WERI-Rb-1 (cell line): ENCODE measurements at regions not wholly inside any gene's neighbourhood (a gene's known extent, or its start where the extent isn't known, plus 50 kb on each side); places are given as distances from the start of the nearest gene placed in this dataset.

Experiments used
- DNase-seq: peaks from one replicate; pipeline ENCODE4 v3.0.0-alpha.2; 2020
- H3K27ac ChIP-seq: fragments of 250-450 bp; sonication (Bioruptor Pico); 2 replicates; pipeline ENCODE4 v1.5.1; 2020; ENCODE audit warnings: mild to moderate bottlenecking, moderate library complexity
- H3K27me3 ChIP-seq: fragments of 250-450 bp; sonication (Bioruptor Pico); 2 replicates; pipeline ENCODE4 v1.5.1; 2021; ENCODE audit warnings: mild to moderate bottlenecking, low read depth, moderate library complexity; ENCODE audit not compliant: insufficient read depth, severe bottlenecking
- H3K36me3 ChIP-seq: fragments of 250-450 bp; sonication (Bioruptor Pico); 2 replicates; pipeline ENCODE4 v1.5.1; 2020; ENCODE audit warnings: mild to moderate bottlenecking, moderate library complexity
- H3K4me3 ChIP-seq: 2 replicates; pipeline ENCODE4 v1.5.1; 2011; ENCODE audit warnings: low read depth, mild to moderate bottlenecking, control low read depth, low read length
- H3K9me3 ChIP-seq: fragments of 250-450 bp; sonication (Bioruptor Pico); 2 replicates; pipeline ENCODE4 v1.5.1; 2021; ENCODE audit warnings: mild to moderate bottlenecking, moderate library complexity; ENCODE audit not compliant: severe bottlenecking
- TF ChIP-seq, protein P1 (sequence below): IDR thresholded peaks from 2 replicates; pipeline ENCODE4 v1.5.1; 2011; ENCODE audit warnings: low read depth, mild to moderate bottlenecking, control low read depth, inconsistent platforms, low read length

GRCh38 chr13:96900986-96901385 is 93.3 kb downstream of the OXGR1 start:
- H3K9me3 ChIP-seq: no peaks in the 10 kb centered on the region
- H3K4me3 ChIP-seq: no peak overlapping the region
- no peaks in the 10 kb centered on the region for H3K36me3 ChIP-seq
- DNase-seq: no peak
- H3K27me3 ChIP-seq: peaks cover 88% of the 10 kb centered on the region
- no peak overlapping the region for H3K27ac ChIP-seq
- TF ChIP-seq, protein P1, sequence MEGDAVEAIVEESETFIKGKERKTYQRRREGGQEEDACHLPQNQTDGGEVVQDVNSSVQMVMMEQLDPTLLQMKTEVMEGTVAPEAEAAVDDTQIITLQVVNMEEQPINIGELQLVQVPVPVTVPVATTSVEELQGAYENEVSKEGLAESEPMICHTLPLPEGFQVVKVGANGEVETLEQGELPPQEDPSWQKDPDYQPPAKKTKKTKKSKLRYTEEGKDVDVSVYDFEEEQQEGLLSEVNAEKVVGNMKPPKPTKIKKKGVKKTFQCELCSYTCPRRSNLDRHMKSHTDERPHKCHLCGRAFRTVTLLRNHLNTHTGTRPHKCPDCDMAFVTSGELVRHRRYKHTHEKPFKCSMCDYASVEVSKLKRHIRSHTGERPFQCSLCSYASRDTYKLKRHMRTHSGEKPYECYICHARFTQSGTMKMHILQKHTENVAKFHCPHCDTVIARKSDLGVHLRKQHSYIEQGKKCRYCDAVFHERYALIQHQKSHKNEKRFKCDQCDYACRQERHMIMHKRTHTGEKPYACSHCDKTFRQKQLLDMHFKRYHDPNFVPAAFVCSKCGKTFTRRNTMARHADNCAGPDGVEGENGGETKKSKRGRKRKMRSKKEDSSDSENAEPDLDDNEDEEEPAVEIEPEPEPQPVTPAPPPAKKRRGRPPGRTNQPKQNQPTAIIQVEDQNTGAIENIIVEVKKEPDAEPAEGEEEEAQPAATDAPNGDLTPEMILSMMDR: no peak

DNA sequence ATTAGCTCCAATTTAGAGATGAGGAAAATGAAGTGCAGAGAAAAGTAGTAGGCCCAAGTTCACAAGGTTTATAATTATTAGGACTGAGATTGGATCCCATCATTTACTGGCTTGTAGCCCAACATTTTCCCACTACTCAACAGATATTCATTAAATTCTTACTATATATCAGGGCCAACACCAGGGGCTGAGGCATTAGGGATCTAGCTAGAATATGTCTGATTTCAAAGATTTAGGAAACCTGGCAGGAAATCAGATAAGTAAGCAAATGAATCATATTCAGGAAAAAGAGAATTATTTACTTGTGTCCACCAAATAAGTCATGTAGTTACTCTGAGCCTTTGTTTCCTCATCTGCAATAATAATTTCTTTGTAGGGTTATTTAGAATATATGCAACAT is 94.3 kb downstream of the OXGR1 start:
- peaks cover 4% of the 10 kb centered on the region for H3K9me3 ChIP-seq
- DNase-seq: no peak
- TF ChIP-seq, protein P1: no peak
- peaks cover 89% of the 10 kb centered on the region for H3K27me3 ChIP-seq
- H3K27ac ChIP-seq: no peak overlapping the region
- no peak overlapping the region for H3K4me3 ChIP-seq
- H3K36me3 ChIP-seq: no peaks in the 10 kb centered on the region

- Histone ChIP-seq H3K27ac (no peak overlapping the region), H3K4me3 (no peak overlapping the region), H3K36me3 (no peaks in the 10 kb centered on the region), H3K9me3 (peaks cover 4% of the 10 kb centered on the region), H3K27me3 (peaks cover 88% of the 10 kb centered on the region)
- no peak for DNase-seq
- TF ChIP-seq, protein P1: no peak
Measured at GRCh38 chr13:96898646-96899254, 95.5 kb downstream of the OXGR1 start.

DNA sequence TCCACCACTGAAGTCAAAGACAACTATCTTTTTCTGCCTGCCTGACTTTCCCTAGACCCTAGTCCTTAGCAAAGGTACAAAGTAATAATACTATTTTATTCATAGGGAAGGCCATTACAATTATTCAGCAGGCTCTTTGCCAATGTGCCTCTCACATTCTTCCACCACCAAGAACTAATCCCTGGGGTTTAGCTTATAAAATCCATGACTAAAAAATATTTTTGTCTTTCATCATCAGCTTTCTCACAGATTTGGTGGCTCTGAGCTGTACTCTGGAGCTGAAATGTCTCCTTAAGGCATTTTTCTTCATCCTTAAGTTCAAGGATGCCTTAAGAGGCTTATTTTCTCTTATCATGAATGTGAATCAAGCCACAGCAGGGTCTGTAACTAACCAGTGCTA is 96.1 kb downstream of the OXGR1 start:
- Histone ChIP-seq H3K27ac (no peak overlapping the region), H3K4me3 (no peak overlapping the region), H3K9me3 (peaks cover 4% of the 10 kb centered on the region), H3K36me3 (no peaks in the 10 kb centered on the region), H3K27me3 (peaks cover 88% of the 10 kb centered on the region)
- TF ChIP-seq, protein P1: no peak
- no peak for DNase-seq
